ENCODE measurements at regions not wholly inside any gene's neighbourhood (a gene's known extent, or its start where the extent isn't known, plus 50 kb on each side); places are given as distances from the start of the nearest gene placed in this dataset.

DNA sequence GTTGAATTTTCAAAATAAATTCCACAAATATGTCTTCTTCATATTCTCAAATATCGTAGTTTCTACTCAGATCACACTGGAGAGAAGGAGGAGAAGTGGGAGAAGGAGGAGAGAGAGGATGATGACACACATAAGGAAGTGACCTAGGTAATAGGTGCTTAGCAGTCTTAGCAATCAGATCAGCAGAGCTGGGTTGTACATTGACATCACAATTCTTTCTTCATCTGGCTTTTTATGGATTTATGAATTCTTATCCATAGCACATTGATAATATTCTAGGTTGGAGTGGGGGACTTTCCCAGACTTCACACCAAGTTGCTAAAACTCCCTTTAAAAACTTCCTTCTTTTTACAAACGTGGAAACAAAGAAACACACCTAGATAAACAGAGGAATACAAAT, 86.9 kb downstream of the FGF9 start:
- DNase-seq: no peak

- no peak for DNase-seq
These were observed 87.6 kb downstream of the FGF9 start for GRCh38 chr13:21758441-21758840.

- no peak for DNase-seq
These were observed 88.6 kb downstream of the FGF9 start for GRCh38 chr13:21759463-21759862.

DNA sequence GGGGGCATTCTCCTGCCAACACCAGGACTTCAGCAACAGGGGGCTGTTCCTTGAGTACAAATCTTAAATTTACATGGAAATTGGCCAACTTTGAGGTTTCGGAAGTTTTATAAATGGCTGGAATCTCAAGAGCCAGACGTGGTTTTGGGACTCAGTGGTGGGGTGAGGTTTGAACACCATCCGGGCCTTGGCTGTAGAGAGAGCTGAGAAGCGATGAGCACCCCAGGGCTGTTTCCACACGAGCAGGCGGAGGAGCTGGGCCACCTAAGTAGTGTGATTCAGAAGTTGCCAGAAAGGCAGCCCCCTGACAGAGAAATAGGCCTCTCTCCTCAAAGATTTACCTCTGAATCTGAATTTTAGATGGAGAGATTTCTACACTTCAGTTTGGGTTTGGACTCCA, 89.0 kb downstream of the FGF9 start:
- DNase-seq: no peak

- DNase-seq: no peak
These were observed 90.9 kb downstream of the FGF9 start for GRCh38 chr13:21761770-21762169.

GRCh38 chr13:21762512-21762911, 91.6 kb downstream of the FGF9 start:
- no peak for DNase-seq

DNA sequence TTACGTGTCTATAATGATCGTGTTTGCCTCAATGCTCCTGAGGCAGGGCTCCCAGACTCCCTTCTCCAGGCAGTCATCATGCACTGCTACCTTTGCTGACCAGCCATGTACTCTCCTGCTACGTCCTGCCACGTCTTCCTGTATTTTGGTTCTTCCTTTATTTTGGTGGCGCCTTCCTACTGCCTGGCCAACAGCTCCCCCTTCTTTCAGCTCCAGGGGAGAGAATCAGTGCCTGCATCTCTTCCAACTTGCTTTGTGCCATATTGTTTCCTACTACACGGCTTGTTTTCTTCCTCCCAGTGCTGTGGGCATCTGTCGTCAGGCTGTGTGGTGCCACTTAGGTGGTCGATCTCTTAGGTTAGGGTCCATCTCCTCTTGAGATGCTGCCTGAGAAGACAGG, 96.2 kb downstream of the FGF9 start:
- no peak for DNase-seq

- DNase-seq: no peak
These were observed 100.2 kb downstream of the FGF9 start for GRCh38 chr13:21771075-21771474.

- no peak for DNase-seq
These were observed 106.3 kb downstream of the FGF9 start for GRCh38 chr13:21777166-21777565.

DNA sequence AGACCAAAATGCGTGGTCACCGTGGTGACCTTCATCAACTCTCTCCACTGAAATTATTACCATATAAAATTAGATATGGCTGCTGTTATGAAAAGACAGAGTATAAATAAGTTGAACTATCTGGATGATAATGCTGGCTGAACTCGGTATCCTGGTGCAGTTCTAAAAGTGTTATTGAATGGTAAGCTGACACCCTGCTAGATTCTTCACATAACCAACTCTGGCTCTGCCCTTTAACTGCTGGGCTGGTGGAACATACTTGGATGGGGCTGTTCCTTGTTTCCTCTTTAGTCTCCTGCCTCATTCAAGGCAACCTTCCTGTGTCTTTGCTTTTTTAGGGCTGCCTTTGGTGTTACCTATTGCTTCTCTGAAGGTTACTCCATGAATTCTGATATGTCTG, 106.9 kb downstream of the FGF9 start:
- no peak for DNase-seq

DNA sequence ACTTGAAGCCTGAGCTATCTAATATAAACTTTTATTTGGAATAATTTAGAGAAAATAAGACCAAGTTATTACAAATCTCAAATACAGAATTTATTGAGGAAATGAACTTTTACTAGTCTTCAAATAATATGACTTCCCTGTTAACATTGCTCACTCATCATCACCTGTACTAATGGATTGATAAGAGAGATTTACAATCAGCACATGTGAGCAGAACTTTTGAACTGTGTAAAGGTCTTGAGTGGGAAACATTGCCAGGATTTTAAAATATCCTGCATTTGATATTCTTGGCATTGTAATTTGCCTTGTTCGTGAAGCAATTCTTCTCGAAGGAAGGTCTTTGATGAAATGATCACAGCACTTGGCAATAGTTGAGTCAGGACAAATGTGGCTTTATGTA, 111.9 kb downstream of the FGF9 start:
- no peak for DNase-seq

GRCh38 chr13:21785990-21786389, 115.1 kb downstream of the FGF9 start:
- no peak for DNase-seq

GRCh38 chr13:21796066-21796465, 125.2 kb downstream of the FGF9 start:
- DNase-seq: no peak

DNA sequence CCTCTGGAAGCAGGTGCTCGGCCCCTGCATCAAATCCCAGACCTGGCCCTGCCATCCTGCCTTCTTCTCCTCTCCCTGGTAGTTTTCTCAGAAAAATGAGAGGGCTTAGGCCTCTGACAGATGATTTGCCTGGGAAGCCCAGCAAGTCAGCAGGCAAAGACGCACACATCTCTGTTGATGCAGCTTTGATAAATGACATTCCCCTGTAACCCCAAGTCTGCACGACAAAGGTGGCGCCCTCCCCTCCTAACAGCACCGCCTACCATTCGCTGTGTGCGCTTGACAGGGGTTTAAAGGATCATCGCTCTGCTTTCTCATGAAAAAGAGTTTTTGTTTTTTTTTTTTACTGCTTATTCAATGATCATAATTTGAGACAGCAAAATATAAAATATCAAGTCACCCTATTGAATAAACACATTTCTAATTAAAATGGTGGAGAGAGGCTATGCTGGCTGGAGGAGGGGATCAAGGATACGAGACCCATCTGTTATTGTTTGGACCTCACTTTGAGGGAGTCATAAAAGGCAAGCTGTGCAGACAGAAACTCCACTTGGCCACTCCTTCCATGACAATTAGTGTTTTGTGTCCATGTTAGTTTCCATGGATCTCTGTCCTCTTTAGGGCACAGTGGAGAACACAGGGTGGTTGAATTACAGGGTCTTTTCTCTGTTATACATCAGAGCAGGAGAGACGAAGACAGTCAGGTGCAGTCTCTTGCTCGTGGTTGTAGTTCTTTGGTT, 126.1 kb downstream of the FGF9 start:
- no peak for DNase-seq

DNA sequence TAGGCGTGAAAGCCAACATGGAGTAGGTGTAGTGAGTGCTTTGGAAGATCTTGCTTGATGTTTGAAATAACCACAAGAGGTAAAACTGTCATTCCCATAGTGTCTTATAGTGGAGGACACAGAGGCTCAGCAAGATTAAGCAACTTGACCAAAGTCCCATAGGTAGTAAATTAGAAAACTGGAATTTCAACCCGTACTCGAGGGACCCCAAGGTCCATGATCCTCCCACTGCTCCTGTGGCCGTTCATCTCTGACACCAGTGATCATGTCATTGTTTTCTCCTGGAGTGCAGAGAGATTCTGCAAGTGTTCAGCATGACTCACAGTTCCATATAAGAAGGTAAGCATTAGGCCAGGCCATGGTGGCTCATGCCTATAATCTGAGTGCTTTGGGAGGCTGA, 126.9 kb downstream of the FGF9 start:
- DNase-seq: no peak

DNA sequence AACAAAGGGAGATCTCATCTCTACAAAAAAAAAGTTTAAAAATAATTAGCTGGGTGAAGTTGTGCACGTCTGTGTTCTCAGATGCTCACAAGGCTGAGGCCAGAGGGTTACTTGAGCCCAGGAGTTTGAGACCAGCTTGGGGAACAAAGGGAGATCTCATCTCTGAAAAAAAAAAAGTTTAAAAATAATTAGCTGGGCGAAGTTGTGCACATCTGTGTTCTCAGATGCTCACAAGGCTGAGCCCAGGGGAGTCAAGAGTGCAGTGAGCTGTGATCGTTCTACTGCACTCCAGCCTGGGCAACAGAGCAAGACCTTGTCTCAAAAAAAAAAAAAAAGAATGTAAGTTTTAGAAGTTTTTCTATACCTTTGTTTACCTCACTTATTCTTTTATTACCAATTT, 127.3 kb downstream of the FGF9 start:
- no peak for DNase-seq

DNA sequence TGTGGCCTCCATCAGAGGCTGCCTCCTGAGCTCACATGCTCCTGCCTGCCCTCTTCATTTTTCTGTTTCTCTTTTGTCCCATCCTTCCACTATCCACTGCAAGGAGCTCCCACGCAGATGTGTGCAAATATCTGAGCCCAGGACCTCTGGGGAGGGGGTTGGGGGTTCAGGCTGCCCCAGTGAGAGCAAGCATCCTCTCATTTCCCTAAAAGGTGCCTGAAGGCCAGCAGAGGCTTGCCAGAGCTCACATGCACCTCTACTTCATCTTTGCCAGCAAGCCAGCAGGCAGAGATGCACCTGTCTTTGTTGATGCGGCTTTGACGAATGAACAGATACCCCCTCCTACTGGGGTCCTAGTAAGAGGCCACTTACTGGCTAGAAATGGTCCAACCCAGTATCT, 128.8 kb downstream of the FGF9 start:
- DNase-seq: no peak

DNA sequence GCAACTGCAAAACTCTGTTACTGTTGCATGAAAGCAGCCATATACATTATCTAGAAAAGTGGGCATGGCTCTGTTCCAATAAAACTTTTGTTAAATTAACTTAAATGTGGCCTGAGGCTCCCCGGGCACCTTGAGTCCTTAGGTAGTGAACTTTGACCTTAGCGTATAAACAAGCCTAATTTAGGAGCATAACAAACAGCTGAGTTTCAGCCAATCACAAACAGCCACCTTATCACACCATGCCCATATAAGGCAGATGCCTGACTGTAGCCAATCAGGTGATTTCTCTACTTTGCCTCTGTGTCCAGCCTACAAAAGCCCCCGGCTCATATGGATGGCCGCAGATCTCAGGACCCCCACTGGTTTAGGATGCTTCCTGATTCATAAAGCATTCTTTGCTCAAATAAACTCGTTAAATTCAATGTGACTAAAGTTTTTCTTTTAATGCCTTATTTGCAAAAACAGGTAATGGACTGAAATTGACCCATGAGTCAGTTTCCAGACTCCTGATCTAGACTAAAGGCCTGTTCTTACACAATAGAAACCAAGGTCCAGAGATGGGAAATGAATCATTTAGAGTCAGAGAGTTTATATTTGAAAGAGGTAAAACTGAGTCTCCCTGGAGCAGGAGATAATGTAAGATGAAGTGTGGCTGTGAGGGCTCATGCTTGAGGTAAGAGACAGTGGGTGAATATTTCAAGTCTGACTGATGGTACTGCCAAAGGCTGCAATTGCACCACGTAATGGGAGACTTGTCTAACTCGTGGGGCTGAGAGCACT, 130.2 kb downstream of the FGF9 start:
- no peak for DNase-seq

- DNase-seq: no peak
These were observed 134.9 kb downstream of the FGF9 start for GRCh38 chr13:21805733-21806132.

DNA sequence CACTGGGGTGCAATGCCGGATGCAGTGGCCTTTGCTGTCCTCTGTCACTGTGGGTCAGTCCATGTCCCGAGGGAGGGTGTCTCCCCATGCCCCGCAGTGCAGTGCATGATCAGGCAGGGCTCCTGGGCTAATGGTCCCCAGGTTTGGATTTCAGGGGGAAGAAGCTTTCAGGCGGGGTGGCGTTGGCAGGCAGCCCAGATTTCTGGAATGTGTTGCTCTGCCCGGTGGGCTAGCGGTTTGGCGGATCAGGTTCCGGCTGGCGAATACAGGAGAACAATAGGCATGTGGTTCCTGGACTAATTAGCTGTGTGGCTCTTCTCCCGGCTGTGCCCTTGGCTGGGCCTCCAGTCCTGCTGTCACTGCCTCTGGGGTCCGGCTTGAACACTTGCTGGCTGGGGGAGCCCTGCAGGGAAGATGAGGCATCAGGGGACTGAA, 141.3 kb downstream of the FGF9 start:
- no peak for DNase-seq

DNA sequence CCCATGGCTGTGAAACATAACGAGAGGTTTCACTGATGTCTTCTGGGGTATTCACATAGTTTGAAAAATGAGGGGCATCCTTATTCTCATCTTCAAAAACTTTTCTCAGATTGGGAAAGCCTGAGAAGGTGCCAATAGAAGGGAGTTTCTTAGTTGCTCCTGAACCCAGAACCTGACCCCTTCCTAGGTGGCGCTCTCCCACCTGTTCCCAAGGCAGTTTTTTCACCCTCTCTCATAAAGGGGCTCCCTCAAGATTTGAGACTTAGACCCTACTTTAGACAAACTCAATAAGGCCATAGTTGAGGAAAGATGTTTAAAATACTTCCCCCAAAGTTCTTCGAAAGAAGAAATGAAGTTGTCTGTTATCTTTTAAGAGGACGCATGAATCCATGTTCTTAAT, 142.2 kb downstream of the FGF9 start:
- DNase-seq: no peak

DNA sequence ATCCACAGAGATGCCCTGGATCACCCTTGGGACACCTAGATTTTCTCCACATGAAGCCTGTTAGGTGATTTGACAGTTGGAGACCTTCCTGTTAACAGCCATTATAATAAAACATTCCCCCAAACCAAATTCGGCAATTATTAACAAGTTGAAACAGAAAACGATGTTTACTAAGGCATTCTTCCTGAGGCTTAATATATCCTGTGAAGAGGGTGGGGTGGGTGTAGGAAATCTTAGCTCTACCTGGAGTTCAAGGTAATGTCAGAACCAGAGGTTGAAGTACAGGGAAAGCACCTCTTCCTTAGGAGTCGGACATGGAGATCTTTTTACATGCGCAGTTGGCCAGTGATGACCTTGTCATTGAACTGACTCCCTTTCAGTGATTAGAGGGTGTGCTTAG, 143.0 kb downstream of the FGF9 start:
- DNase-seq: no peak

GRCh38 chr13:21814604-21815003, 143.7 kb downstream of the FGF9 start:
- DNase-seq: no peak

- no peak for DNase-seq
These were observed 147.0 kb downstream of the FGF9 start for GRCh38 chr13:21817878-21818277.
